HepG2 (cell line): ENCODE measurements at regions not wholly inside any gene's neighbourhood (a gene's known extent, or its start where the extent isn't known, plus 50 kb on each side); places are given as distances from the start of the nearest gene placed in this dataset.

Source experiments
- ARHGAP35 ChIP-seq: sonication (generic); formaldehyde crosslinking; IDR thresholded peaks from 2 replicates; pipeline ENCODE4 v1.9.0; 2022; ENCODE audit warnings: mild to moderate bottlenecking, inconsistent platforms, moderate library complexity, missing genetic modification reagents, borderline replicate concordance
- FOSL1 ChIP-seq: sonication (generic); formaldehyde crosslinking; IDR thresholded peaks from 2 replicates; pipeline ENCODE4 v1.9.0; 2021; ENCODE audit warnings: missing genetic modification reagents, borderline replicate concordance
- FOXO1 ChIP-seq: sonication (generic); formaldehyde crosslinking; IDR thresholded peaks from 2 replicates; pipeline ENCODE4 v1.4.0; 2020; ENCODE audit warnings: missing genetic modification reagents
- HES4 ChIP-seq: sonication (generic); formaldehyde crosslinking; IDR thresholded peaks from 2 replicates; pipeline ENCODE4 v1.9.0; 2021; ENCODE audit warnings: mild to moderate bottlenecking, missing genetic modification reagents, borderline replicate concordance
- MEF2D ChIP-seq: sonication (generic); formaldehyde crosslinking; IDR thresholded peaks from 2 replicates; pipeline ENCODE4 v1.5.1; 2020; ENCODE audit warnings: mild to moderate bottlenecking, missing genetic modification reagents
- PHF8 ChIP-seq: sonication (generic); formaldehyde crosslinking; IDR thresholded peaks from 2 replicates; pipeline ENCODE4 v1.5.0; 2020; ENCODE audit warnings: missing genetic modification reagents
- REXO4 ChIP-seq: sonication (generic); formaldehyde crosslinking; IDR thresholded peaks from 2 replicates; pipeline ENCODE4 v1.8.0; 2022; ENCODE audit warnings: missing genetic modification reagents, mild to moderate bottlenecking, borderline replicate concordance
- SMYD3 ChIP-seq: sonication (generic); formaldehyde crosslinking; IDR thresholded peaks from 2 replicates; pipeline ENCODE4 v1.8.1; 2023; ENCODE audit warnings: mild to moderate bottlenecking, missing genetic modification reagents
- TCF12 ChIP-seq, 2 experiments: fragments of 450-650 bp in 1 of 2; sonication (generic) in 1 of 2; formaldehyde crosslinking in 1 of 2; IDR thresholded peaks; 2 replicates each; pipeline versions ENCODE4 v1.6.1 to v1.8.0; 2017 to 2022; ENCODE audit warnings: antibody characterized with exemption in 1 of 2, mild to moderate bottlenecking in 1 of 2, missing genetic modification reagents in 1 of 2, moderate library complexity in 1 of 2
- ZFYVE20 ChIP-seq: sonication (generic); formaldehyde crosslinking; IDR thresholded peaks from 2 replicates; pipeline ENCODE4 v1.8.0; 2023; ENCODE audit warnings: low read depth, mild to moderate bottlenecking, moderate library complexity, missing genetic modification reagents, borderline replicate concordance
- ZNF557 ChIP-seq: sonication (generic); formaldehyde crosslinking; IDR thresholded peaks from 2 replicates; pipeline ENCODE4 v1.4.0; 2020; ENCODE audit warnings: missing genetic modification reagents
- ZNF660 ChIP-seq: sonication (generic); formaldehyde crosslinking; IDR thresholded peaks from 2 replicates; pipeline ENCODE4 v1.5.1; 2020; ENCODE audit warnings: mild to moderate bottlenecking, low read depth, missing genetic modification reagents, borderline replicate concordance
- ZNF776 ChIP-seq: sonication (generic); formaldehyde crosslinking; IDR thresholded peaks from 2 replicates; pipeline ENCODE4 v1.4.0; 2020; ENCODE audit warnings: mild to moderate bottlenecking, missing genetic modification reagents
- TF ChIP-seq, protein P1 (sequence below): IDR thresholded peaks from 2 replicates; pipeline ENCODE4 v1.6.1; 2016; ENCODE audit warnings: low read depth, borderline replicate concordance
- TF ChIP-seq, protein P2 (sequence below): sonication (generic); formaldehyde crosslinking; IDR thresholded peaks from 2 replicates; pipeline ENCODE4 v1.5.0; 2020; ENCODE audit warnings: missing genetic modification reagents
- TF ChIP-seq, protein P3 (sequence below): sonication (generic); formaldehyde crosslinking; IDR thresholded peaks from 2 replicates; pipeline ENCODE4; 2020; ENCODE audit warnings: missing genetic modification reagents, mild to moderate bottlenecking, borderline replicate concordance
- TF ChIP-seq, protein P4 (sequence below): sonication (generic); formaldehyde crosslinking; IDR thresholded peaks from 2 replicates; pipeline ENCODE4 v1.5.0; 2020; ENCODE audit warnings: mild to moderate bottlenecking, missing genetic modification reagents
- TF ChIP-seq, protein P5 (sequence below): sonication (generic); formaldehyde crosslinking; IDR thresholded peaks from 2 replicates; pipeline ENCODE4 v1.4.0; 2020; ENCODE audit warnings: mild to moderate bottlenecking, low read depth, missing genetic modification reagents

DNA sequence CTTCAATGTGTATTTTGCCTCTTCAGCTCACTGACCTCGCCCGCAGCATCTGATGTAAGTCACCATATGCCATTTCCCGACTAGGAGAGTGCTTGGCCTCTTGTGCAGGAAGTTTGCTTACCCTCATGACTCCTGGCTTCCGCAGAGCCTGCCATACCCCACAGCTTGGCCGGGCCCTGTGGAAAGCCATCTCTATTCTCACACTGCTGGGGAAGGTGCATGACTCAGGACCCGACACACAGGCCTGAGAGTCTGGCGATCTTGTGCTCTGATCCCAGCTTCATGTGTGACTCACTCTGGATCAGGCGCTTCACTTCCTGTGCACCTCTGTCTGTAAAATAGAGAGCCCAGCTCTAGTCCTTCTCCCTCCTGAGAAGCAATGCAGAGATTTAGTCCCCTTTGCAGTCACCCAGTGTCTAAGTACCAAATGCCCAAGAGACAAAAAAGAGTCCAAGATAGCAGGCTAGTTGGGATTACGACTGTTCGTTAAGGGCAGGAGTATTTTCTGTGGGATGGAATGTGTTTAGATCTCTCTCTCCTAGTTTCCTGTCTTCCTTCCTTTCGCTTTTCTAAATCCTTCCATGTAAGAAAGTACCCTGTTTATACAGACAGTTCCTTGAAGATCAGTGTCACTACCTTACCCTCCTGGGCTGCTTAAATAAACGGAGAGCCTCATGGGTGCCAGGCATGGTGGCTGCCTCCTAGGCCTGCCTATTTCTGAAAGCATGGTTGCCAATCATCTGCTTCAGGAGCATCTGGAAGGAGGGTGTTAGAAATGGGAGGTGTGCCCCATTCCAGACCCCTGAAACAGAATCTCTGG is 62.8 kb upstream of the KIF26B start (continued):
- TF ChIP-seq MEF2D (CRISPR knock-in tag) (peak; percentile 85; the same call in 1 of the 2 replicates), TCF12 (IDR thresholded peaks at IDR 0.05) (no peak), TCF12 (CRISPR knock-in tag; IDR thresholded peaks at IDR 0.05) (no peak), REXO4 (CRISPR knock-in tag) (no peak), HES4 (CRISPR knock-in tag) (no peak), ZFYVE20 (CRISPR knock-in tag) (no peak), ARHGAP35 (CRISPR knock-in tag) (no peak), ZNF776 (CRISPR knock-in tag) (no peak), SMYD3 (CRISPR knock-in tag) (no peak), ZNF557 (CRISPR knock-in tag) (no peak), PHF8 (CRISPR knock-in tag) (0 out of 2 replicates have a peak, but pooled peaks have one; percentile 27), FOSL1 (CRISPR knock-in tag) (no peak), FOXO1 (peak; percentile 32; the same call in 1 of the 2 replicates), ZNF660 (CRISPR knock-in tag) (no peak)
- TF ChIP-seq, protein P1, sequence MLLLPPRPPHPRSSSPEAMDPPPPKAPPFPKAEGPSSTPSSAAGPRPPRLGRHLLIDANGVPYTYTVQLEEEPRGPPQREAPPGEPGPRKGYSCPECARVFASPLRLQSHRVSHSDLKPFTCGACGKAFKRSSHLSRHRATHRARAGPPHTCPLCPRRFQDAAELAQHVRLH (CRISPR knock-in tag) = 0 out of 2 replicates have a peak, but pooled peaks have one; percentile 36
- TF ChIP-seq, protein P2, sequence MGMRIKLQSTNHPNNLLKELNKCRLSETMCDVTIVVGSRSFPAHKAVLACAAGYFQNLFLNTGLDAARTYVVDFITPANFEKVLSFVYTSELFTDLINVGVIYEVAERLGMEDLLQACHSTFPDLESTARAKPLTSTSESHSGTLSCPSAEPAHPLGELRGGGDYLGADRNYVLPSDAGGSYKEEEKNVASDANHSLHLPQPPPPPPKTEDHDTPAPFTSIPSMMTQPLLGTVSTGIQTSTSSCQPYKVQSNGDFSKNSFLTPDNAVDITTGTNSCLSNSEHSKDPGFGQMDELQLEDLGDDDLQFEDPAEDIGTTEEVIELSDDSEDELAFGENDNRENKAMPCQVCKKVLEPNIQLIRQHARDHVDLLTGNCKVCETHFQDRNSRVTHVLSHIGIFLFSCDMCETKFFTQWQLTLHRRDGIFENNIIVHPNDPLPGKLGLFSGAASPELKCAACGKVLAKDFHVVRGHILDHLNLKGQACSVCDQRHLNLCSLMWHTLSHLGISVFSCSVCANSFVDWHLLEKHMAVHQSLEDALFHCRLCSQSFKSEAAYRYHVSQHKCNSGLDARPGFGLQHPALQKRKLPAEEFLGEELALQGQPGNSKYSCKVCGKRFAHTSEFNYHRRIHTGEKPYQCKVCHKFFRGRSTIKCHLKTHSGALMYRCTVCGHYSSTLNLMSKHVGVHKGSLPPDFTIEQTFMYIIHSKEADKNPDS (CRISPR knock-in tag) = no peak
- TF ChIP-seq, protein P3, sequence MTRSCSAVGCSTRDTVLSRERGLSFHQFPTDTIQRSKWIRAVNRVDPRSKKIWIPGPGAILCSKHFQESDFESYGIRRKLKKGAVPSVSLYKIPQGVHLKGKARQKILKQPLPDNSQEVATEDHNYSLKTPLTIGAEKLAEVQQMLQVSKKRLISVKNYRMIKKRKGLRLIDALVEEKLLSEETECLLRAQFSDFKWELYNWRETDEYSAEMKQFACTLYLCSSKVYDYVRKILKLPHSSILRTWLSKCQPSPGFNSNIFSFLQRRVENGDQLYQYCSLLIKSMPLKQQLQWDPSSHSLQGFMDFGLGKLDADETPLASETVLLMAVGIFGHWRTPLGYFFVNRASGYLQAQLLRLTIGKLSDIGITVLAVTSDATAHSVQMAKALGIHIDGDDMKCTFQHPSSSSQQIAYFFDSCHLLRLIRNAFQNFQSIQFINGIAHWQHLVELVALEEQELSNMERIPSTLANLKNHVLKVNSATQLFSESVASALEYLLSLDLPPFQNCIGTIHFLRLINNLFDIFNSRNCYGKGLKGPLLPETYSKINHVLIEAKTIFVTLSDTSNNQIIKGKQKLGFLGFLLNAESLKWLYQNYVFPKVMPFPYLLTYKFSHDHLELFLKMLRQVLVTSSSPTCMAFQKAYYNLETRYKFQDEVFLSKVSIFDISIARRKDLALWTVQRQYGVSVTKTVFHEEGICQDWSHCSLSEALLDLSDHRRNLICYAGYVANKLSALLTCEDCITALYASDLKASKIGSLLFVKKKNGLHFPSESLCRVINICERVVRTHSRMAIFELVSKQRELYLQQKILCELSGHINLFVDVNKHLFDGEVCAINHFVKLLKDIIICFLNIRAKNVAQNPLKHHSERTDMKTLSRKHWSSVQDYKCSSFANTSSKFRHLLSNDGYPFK = no peak
- TF ChIP-seq, protein P4, sequence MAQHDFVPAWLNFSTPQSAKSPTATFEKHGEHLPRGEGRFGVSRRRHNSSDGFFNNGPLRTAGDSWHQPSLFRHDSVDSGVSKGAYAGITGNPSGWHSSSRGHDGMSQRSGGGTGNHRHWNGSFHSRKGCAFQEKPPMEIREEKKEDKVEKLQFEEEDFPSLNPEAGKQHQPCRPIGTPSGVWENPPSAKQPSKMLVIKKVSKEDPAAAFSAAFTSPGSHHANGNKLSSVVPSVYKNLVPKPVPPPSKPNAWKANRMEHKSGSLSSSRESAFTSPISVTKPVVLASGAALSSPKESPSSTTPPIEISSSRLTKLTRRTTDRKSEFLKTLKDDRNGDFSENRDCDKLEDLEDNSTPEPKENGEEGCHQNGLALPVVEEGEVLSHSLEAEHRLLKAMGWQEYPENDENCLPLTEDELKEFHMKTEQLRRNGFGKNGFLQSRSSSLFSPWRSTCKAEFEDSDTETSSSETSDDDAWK (CRISPR knock-in tag) = no peak
- TF ChIP-seq, protein P5, sequence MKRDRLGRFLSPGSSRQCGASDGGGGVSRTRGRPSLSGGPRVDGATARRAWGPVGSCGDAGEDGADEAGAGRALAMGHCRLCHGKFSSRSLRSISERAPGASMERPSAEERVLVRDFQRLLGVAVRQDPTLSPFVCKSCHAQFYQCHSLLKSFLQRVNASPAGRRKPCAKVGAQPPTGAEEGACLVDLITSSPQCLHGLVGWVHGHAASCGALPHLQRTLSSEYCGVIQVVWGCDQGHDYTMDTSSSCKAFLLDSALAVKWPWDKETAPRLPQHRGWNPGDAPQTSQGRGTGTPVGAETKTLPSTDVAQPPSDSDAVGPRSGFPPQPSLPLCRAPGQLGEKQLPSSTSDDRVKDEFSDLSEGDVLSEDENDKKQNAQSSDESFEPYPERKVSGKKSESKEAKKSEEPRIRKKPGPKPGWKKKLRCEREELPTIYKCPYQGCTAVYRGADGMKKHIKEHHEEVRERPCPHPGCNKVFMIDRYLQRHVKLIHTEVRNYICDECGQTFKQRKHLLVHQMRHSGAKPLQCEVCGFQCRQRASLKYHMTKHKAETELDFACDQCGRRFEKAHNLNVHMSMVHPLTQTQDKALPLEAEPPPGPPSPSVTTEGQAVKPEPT (CRISPR knock-in tag) = no peak
